Esophagus squamous epithelium (tissue), 5 donors: ENCODE measurements at regions not wholly inside any gene's neighbourhood (a gene's known extent, or its start where the extent isn't known, plus 50 kb on each side); places are given as distances from the start of the nearest gene placed in this dataset.

ENCODE experiments used
- DNase-seq: peaks from one replicate; lab custom pipeline; 2025; lab: John Stamatoyannopoulos, UW
- H3K27ac ChIP-seq, 4 donors: fragments of 200-600 bp; sonication (generic); one replicate each; pipeline ENCODE4 v1.5.1; 2016 to 2019; ENCODE audit warnings: mild to moderate bottlenecking in 1 of 4
- H3K27me3 ChIP-seq, 4 donors: fragments of 200-600 bp; sonication (generic); 1 replicate in 3 of 4; 2 replicates in 1 of 4; pipeline versions ENCODE4 v1.5.1 to v1.6.0; 2017 to 2021; ENCODE audit warnings: antibody characterized with exemption in 1 of 4
- H3K36me3 ChIP-seq, 3 donors: fragments of 200-600 bp; sonication (generic); one replicate each; pipeline ENCODE4 v1.5.1; 2016 to 2019
- H3K4me1 ChIP-seq, 3 donors: fragments of 200-600 bp; sonication (generic); one replicate each; pipeline ENCODE4 v1.5.1; 2017 to 2019
- H3K4me3 ChIP-seq, 4 donors: fragments of 200-600 bp; sonication (generic); 1 replicate in 3 of 4; 2 replicates in 1 of 4; pipeline ENCODE4 v1.5.1; 2016 to 2019; ENCODE audit warnings: mild to moderate bottlenecking in 2 of 4, moderate library complexity in 1 of 4
- H3K9me3 ChIP-seq, 3 donors: fragments of 200-600 bp; sonication (generic); one replicate each; pipeline ENCODE4 v1.5.1; 2016 to 2019
- POLR2A ChIP-seq, 4 donors: fragments of 450-650 bp; IDR thresholded peaks; one replicate each; pipeline ENCODE4 v1.6.1; 2017; ENCODE audit warnings: antibody characterized with exemption in 4 of 4, mild to moderate bottlenecking in 4 of 4, moderate library complexity in 3 of 4
- WGBS, 2 donors: methylation state at CpG; one replicate each; pipeline ENCODE4 v1.1.5; 2018; 5-methylcytosine and 5-hydroxymethylcytosine counted together
- intact Hi-C: fragments of 100-400 bp; cut with DNase I; formaldehyde crosslinking; loops from one replicate; pipeline ENCODE4 v1.15.0; 2022
- TF ChIP-seq, protein P1 (sequence below), 6 experiments: fragments of 450-650 bp in 4 of 6; fragments of 200-600 bp in 2 of 6; sonication (generic) in 2 of 6; IDR thresholded peaks; one replicate each; pipeline ENCODE4 v1.5.1; 2016 to 2019; ENCODE audit warnings: antibody characterized with exemption in 6 of 6, mild to moderate bottlenecking in 4 of 6, moderate library complexity in 4 of 6
- donor health status: DM: yes; HTN: yes; CAD: no.

DNA sequence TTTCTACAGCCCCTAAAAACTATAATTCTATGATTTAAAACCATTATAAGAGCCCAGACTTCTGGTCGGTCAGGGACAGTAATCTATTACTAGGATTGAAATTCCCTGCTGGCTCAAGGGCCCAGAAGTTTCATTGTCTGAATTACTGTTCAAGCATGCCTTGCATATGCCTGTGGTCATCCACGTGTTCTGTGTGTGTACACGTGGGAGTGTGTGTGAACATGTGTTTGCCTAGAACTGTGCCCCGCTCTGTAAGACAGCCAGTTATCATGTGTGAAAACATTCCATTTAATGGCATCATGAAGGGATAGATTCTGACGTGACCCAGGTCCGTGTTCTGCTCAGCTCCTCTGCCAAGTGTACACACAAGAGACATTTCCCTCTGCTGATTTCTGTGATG lies 189.3 kb upstream of the NECTIN1 start:
- no peak for DNase-seq

DNA sequence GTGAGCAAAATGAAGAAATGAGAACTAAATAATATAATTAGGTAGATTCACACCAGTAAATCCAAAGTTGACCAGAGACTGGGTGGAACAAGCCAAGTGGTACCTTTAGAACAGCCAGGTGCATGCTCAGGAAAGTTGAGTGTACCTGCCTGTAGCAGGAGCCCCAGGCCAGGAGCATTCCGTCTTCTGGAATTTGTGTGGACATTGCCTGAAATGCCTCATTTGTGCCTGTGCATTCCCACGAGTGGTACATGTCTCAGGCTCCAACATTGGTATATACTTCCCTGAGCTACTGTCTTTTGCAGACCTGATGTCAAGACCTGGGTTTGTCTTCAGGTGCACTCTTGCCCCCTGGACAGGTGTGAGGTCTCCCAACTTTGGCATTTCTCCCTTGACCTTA lies 187.6 kb upstream of the NECTIN1 start:
- TF ChIP-seq, protein P1, sequence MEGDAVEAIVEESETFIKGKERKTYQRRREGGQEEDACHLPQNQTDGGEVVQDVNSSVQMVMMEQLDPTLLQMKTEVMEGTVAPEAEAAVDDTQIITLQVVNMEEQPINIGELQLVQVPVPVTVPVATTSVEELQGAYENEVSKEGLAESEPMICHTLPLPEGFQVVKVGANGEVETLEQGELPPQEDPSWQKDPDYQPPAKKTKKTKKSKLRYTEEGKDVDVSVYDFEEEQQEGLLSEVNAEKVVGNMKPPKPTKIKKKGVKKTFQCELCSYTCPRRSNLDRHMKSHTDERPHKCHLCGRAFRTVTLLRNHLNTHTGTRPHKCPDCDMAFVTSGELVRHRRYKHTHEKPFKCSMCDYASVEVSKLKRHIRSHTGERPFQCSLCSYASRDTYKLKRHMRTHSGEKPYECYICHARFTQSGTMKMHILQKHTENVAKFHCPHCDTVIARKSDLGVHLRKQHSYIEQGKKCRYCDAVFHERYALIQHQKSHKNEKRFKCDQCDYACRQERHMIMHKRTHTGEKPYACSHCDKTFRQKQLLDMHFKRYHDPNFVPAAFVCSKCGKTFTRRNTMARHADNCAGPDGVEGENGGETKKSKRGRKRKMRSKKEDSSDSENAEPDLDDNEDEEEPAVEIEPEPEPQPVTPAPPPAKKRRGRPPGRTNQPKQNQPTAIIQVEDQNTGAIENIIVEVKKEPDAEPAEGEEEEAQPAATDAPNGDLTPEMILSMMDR (IDR thresholded peaks at IDR 0.05), result no peak
- TF ChIP-seq POLR2A (IDR thresholded peaks at IDR 0.05), result no peak
- H3K27me3 ChIP-seq, result peaks cover 0 to 36% (median 0%) of the 10 kb centered on the region in 4 donors
- H3K9me3 ChIP-seq, result peaks cover 0 to 14% (median 0%) of the 10 kb centered on the region in 3 donors
- no peak overlapping the region for H3K4me3 ChIP-seq
- intact Hi-C loops, result no loop called here
- no peaks in the 10 kb centered on the region for H3K4me1 ChIP-seq
- H3K36me3 ChIP-seq, result peaks cover 0 to 19% (median 0%) of the 10 kb centered on the region in 3 donors
- 35 to 71% methylated on average over 2 of the region's 2 CpGs for WGBS, 2 donors
- DNase-seq, result no peak
- H3K27ac ChIP-seq, result no peak overlapping the region

More for the DNA sequence above, 189.3 kb upstream of the NECTIN1 start:
- H3K36me3 ChIP-seq, result peaks cover 0 to 19% (median 0%) of the 10 kb centered on the region in 3 donors
- H3K4me3 ChIP-seq, result no peak overlapping the region
- no peak for TF ChIP-seq POLR2A (IDR thresholded peaks at IDR 0.05)
- TF ChIP-seq, protein P1 (IDR thresholded peaks at IDR 0.05), result no peak
- H3K27me3 ChIP-seq, result peaks cover 0 to 54% (median 0%) of the 10 kb centered on the region in 4 donors
- WGBS, 2 donors, result 48 to 54% methylated on average over 4 to 6 of the region's 6 CpGs
- H3K9me3 ChIP-seq, result peaks cover 0 to 14% (median 0%) of the 10 kb centered on the region in 3 donors
- H3K4me1 ChIP-seq, result no peaks in the 10 kb centered on the region
- intact Hi-C loops, result no loop called here
- no peak overlapping the region for H3K27ac ChIP-seq

DNA sequence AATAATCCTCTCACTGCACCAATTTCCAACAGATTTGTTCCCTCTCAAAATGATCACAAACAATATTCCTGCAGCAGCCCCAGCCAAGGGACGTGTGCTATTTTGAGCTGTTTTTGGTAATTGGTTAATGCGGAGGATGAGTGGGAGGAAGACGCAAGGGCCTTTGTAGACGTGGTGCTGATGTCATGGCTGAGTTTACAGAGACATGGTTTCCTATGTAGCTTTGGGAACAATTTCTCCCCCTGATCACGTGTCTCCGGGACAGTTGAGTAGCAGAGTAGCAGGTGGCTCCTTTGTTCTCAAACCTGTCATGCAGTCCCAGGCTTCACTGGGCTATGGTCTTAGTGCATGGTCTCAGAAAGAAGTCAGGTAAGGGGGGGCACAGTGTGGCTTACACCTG lies 183.2 kb upstream of the NECTIN1 start:
- Histone ChIP-seq H3K27me3 (peaks cover 0 to 29% (median 0%) of the 10 kb centered on the region in 4 donors), H3K27ac (no peak overlapping the region), H3K4me1 (peaks cover 5 to 19% (median 11%) of the 10 kb centered on the region in 3 donors), H3K4me3 (no peak overlapping the region), H3K9me3 (peaks cover 0 to 14% (median 0%) of the 10 kb centered on the region in 3 donors), H3K36me3 (peaks cover 0 to 19% (median 0%) of the 10 kb centered on the region in 3 donors)
- WGBS, 2 donors, result 72 to 84% methylated on average over 6 of the region's 6 CpGs
- DNase-seq, result no peak
- TF ChIP-seq, protein P1 (IDR thresholded peaks at IDR 0.05), result no peak
- no peak for TF ChIP-seq POLR2A (IDR thresholded peaks at IDR 0.05)
- intact Hi-C loops, result no loop called here

DNA sequence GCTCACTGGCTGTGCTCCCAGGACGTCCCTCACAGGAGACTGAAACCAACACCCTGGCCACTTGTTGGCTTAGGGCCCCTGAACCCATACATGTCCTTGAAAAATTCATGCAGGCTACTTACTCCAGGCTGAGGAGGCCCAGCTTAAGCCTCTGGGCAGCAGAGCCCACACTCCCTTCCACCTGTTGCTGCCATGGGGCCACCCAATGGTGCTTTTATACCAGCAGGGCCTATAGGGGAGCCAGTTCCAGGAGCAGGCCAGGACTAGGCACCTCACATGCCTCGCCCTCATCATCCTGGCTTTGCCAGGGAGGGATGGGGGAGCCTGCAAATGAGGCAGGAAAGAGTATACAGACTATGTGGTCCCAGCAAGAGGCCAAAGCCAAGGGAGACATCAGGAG lies 181.7 kb upstream of the NECTIN1 start:
- no peak for DNase-seq
- peaks cover 0 to 14% (median 0%) of the 10 kb centered on the region in 3 donors for H3K9me3 ChIP-seq
- intact Hi-C loops, result no loop called here
- no peak overlapping the region for H3K4me3 ChIP-seq
- H3K4me1 ChIP-seq, result peaks cover 5 to 35% (median 18%) of the 10 kb centered on the region in 3 donors
- TF ChIP-seq, protein P1 (IDR thresholded peaks at IDR 0.05), result no peak
- TF ChIP-seq POLR2A (IDR thresholded peaks at IDR 0.05), result no peak
- WGBS, 2 donors, result 50% methylated on average over 2 of the region's 2 CpGs; no CpG with 5 or more reads in 1 of the 2 donors
- no peak overlapping the region for H3K27ac ChIP-seq
- H3K27me3 ChIP-seq, result peaks cover 0 to 25% (median 0%) of the 10 kb centered on the region in 4 donors
- peaks cover 0 to 19% (median 0%) of the 10 kb centered on the region in 3 donors for H3K36me3 ChIP-seq

DNA sequence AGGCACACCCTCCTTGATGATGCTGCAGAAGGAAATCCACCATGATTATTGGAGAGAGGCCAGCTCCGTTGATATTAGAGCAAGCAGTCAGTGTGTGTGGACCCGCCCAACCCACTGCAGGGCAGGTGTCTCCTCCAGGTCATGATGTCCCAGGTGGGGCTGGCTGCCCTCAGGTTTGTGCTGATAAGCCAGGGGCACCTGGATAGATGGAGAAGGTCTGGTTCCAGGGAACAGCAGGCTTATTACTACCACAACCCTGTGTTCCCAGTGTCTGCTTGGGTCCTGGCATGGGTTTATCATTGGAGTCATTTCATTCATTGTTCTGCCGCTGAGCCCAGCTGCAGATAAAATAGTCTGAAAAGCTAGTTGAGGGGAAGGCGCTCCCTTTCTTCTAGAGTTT lies 181.1 kb upstream of the NECTIN1 start:
- intact Hi-C loops, result no loop called here
- H3K9me3 ChIP-seq, result peaks cover 0 to 9% (median 0%) of the 10 kb centered on the region in 3 donors
- TF ChIP-seq POLR2A (IDR thresholded peaks at IDR 0.05), result no peak
- TF ChIP-seq, protein P1 (IDR thresholded peaks at IDR 0.05), result no peak
- no peak overlapping the region for H3K4me3 ChIP-seq
- peaks cover 0 to 29% (median 0%) of the 10 kb centered on the region in 4 donors for H3K27me3 ChIP-seq
- H3K4me1 ChIP-seq, result peaks cover 5 to 41% (median 18%) of the 10 kb centered on the region in 3 donors
- no peak for DNase-seq
- no peak overlapping the region for H3K27ac ChIP-seq
- H3K36me3 ChIP-seq, result peaks cover 0 to 15% (median 0%) of the 10 kb centered on the region in 3 donors
- 50 to 60% methylated on average over 1 to 2 of the region's 4 CpGs for WGBS, 2 donors
